HL-60 (cell line): ENCODE measurements at regions not wholly inside any gene's neighbourhood (a gene's known extent, or its start where the extent isn't known, plus 50 kb on each side); places are given as distances from the start of the nearest gene placed in this dataset.

Experiments used
- GABPA ChIP-seq: IDR thresholded peaks from 2 replicates; pipeline ENCODE4 v1.6.1; 2012; ENCODE audit warnings: low read depth
- POLR2AphosphoS5 ChIP-seq: IDR thresholded peaks from 2 replicates; pipeline ENCODE4 v1.6.1; 2012; ENCODE audit warnings: low read depth
- TF ChIP-seq, protein P1 (sequence below): IDR thresholded peaks from one replicate; pipeline ENCODE4 v1.5.1; 2011; ENCODE audit warnings: low read length, control low read depth, inconsistent platforms; ENCODE audit not compliant: insufficient read depth

DNA sequence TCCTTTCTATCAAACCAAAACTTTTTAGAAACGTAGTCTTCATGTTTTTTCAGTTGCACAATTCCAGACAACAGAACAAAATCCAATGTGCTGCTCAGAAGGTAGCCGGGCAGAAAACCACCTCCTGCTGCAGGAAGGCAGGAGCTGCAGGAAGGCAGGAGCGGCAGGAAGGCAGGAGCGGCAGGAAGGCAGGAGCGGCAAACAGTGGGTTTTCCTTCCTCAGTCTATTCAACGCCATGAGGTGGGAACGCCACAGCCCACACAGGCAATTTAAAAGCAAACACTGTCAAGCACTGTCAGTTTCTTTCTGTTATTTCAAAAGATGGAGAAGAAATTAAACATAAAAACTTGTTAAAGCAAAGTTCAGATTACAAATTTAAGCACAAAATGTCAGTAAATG, 601.2 kb upstream of the SALL3 start:
- TF ChIP-seq, protein P1, sequence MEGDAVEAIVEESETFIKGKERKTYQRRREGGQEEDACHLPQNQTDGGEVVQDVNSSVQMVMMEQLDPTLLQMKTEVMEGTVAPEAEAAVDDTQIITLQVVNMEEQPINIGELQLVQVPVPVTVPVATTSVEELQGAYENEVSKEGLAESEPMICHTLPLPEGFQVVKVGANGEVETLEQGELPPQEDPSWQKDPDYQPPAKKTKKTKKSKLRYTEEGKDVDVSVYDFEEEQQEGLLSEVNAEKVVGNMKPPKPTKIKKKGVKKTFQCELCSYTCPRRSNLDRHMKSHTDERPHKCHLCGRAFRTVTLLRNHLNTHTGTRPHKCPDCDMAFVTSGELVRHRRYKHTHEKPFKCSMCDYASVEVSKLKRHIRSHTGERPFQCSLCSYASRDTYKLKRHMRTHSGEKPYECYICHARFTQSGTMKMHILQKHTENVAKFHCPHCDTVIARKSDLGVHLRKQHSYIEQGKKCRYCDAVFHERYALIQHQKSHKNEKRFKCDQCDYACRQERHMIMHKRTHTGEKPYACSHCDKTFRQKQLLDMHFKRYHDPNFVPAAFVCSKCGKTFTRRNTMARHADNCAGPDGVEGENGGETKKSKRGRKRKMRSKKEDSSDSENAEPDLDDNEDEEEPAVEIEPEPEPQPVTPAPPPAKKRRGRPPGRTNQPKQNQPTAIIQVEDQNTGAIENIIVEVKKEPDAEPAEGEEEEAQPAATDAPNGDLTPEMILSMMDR: no peak
- TF ChIP-seq POLR2AphosphoS5 (no peak), GABPA (no peak)
